Subcutaneous abdominal adipose tissue (tissue), 5 donors: ENCODE measurements at regions not wholly inside any gene's neighbourhood (a gene's known extent, or its start where the extent isn't known, plus 50 kb on each side); places are given as distances from the start of the nearest gene placed in this dataset.
"Not testable (repeated sequence)": the region's sequence is repeated elsewhere in the genome, so short reads cannot be mapped to it uniquely, and the experiment has no call there.

ENCODE experiments used
- H3K27ac ChIP-seq: one replicate; pipeline ENCODE4 v1.7.0; 2013; ENCODE audit warnings: low read depth, mild to moderate bottlenecking, inconsistent platforms, low read length, moderate library complexity
- H3K27me3 ChIP-seq, 5 donors: one replicate each; pipeline ENCODE4 v1.7.0; 2013; ENCODE audit warnings: low read length in 5 of 5, inconsistent platforms in 1 of 5; ENCODE audit not compliant: control insufficient read depth in 5 of 5, insufficient read depth in 4 of 5
- H3K36me3 ChIP-seq, 5 donors: one replicate each; pipeline ENCODE4 v1.7.0; 2013; ENCODE audit warnings: low read length in 5 of 5; ENCODE audit not compliant: control insufficient read depth in 5 of 5, insufficient read depth in 5 of 5
- H3K4me1 ChIP-seq, 5 donors: one replicate each; pipeline ENCODE4 v1.7.0; 2013; ENCODE audit warnings: low read length in 5 of 5, mild to moderate bottlenecking in 3 of 5, moderate library complexity in 1 of 5; ENCODE audit not compliant: control insufficient read depth in 5 of 5, insufficient read depth in 5 of 5
- H3K4me3 ChIP-seq, 5 donors: one replicate each; pipeline ENCODE4 v1.7.0; 2013; ENCODE audit warnings: low read length in 5 of 5, low read depth in 1 of 5
- H3K9ac ChIP-seq, 5 donors: one replicate each; pipeline ENCODE4 v1.7.0; 2013; ENCODE audit warnings: low read length in 5 of 5, mild to moderate bottlenecking in 4 of 5, moderate library complexity in 3 of 5
- H3K9me3 ChIP-seq, 5 donors: one replicate each; pipeline ENCODE4 v1.7.0; 2013; ENCODE audit warnings: low read length in 5 of 5; ENCODE audit not compliant: control insufficient read depth in 5 of 5
- donor health status: healthy.
- donor health status: healthy.
- donor health status: healthy.
- donor health status: healthy.
- donor health status: healthy.

- peaks cover 0 to 5% (median 3%) of the 10 kb centered on the region in 5 donors for H3K9me3 ChIP-seq
- no peak overlapping the region for H3K27ac ChIP-seq
- H3K4me1 ChIP-seq: no peaks in the 10 kb centered on the region
- H3K9ac ChIP-seq: no peak overlapping the region
- H3K4me3 ChIP-seq: no peak overlapping the region
- no peaks in the 10 kb centered on the region for H3K36me3 ChIP-seq
- peaks cover 0 to 3% (median 0%) of the 10 kb centered on the region in 5 donors for H3K27me3 ChIP-seq
Observed at GRCh38 chr2:234556848-234557573, 60.1 kb upstream of the ARL4C start.

- peaks cover 0 to 5% (median under 1%) of the 10 kb centered on the region in 5 donors for H3K9me3 ChIP-seq
- H3K36me3 ChIP-seq: no peaks in the 10 kb centered on the region
- no peak overlapping the region for H3K27ac ChIP-seq
- H3K27me3 ChIP-seq: peaks cover 0 to 2% (median 0%) of the 10 kb centered on the region in 5 donors
- no peaks in the 10 kb centered on the region for H3K4me1 ChIP-seq
- H3K9ac ChIP-seq: no peak overlapping the region
- no peak overlapping the region for H3K4me3 ChIP-seq
Observed at GRCh38 chr2:234555616-234556249, 58.9 kb upstream of the ARL4C start.

GRCh38 chr2:234555161-234555560 is 58.3 kb upstream of the ARL4C start:
- H3K9me3 ChIP-seq: peaks cover 0 to 5% (median 0%) of the 10 kb centered on the region in 5 donors
- H3K4me3 ChIP-seq: no peak overlapping the region
- H3K27ac ChIP-seq: no peak overlapping the region
- no peaks in the 10 kb centered on the region for H3K4me1 ChIP-seq
- no peak overlapping the region for H3K9ac ChIP-seq
- H3K36me3 ChIP-seq: no peaks in the 10 kb centered on the region
- peaks cover 0 to 1% (median 0%) of the 10 kb centered on the region in 5 donors for H3K27me3 ChIP-seq

DNA sequence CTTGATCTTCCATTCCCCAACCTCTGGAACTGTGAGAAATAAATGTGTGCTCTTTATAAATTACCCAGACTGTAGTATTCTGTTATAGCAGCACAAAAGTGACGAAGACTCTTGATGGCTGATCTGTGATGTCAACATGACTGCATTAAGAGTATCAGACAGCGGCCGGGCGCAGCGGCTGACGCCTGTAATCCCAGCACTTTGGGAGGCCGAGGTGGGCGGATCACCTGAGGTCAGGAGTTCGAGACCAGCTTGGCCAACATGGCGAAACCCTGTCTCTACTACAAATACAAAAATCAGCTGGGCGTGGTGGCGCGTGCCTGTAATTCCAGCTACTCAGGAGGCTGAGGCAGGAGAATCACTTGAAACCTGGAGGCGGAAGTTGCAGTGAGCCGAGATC is 56.3 kb upstream of the ARL4C start:
- H3K9me3 ChIP-seq, H3K27ac ChIP-seq, H3K4me1 ChIP-seq, H3K36me3 ChIP-seq, H3K9ac ChIP-seq, H3K4me3 ChIP-seq: not testable (repeated sequence)
- H3K27me3 ChIP-seq: peaks cover 0 to 11% (median 6%) of the 10 kb centered on the region in 5 donors

- Histone ChIP-seq H3K4me3 (no peak overlapping the region), H3K9me3 (peaks cover 0 to 5% (median 0%) of the 10 kb centered on the region in 5 donors), H3K27me3 (peaks cover 4 to 27% (median 13%) of the 10 kb centered on the region in 5 donors), H3K9ac (no peak overlapping the region), H3K4me1 (no peaks in the 10 kb centered on the region), H3K27ac (no peak overlapping the region), H3K36me3 (no peaks in the 10 kb centered on the region)
Observed at GRCh38 chr2:234550511-234551107, 53.7 kb upstream of the ARL4C start.

- H3K27me3 ChIP-seq: peaks cover 4 to 27% (median 13%) of the 10 kb centered on the region in 5 donors
Observed at GRCh38 chr2:234550056-234550455, 53.2 kb upstream of the ARL4C start.

DNA sequence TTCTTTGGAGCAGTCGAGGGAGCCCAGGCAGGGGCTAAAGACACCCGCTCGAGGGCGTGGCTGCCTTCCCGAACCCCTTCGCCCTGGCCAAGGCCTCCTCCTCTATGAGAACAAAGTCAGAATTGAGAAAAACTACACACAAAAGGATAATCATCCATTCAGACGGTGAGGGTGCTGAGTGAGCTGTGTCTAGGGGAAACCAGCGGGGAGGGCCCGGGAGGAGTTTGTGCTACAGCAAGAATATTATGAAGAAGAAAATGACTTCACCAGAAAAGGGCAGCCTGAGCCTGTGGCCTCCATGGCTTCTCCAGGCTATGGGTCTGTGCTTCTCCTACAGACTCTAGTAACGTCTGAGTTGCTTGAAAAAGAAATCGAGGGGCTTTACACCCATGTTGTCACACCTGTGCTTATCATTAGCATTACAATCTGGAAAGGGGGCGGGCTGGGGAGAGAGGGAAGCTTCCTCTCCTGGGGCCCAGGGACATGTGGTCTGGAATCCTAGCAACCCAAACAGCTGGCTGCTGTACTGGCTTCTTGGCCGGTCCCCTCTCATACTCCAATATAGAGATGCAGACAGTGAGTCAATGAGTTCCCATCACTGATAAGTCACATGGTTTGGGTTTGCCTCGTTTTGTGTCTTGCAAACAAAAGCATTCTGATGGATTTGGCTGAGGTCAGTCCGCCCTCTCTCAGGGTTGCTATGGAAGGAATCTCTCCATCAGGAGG is 52.0 kb upstream of the ARL4C start:
- Histone ChIP-seq H3K36me3 (no peaks in the 10 kb centered on the region), H3K27ac (no peak overlapping the region), H3K9me3 (no peaks in the 10 kb centered on the region), H3K9ac (no peak overlapping the region), H3K27me3 (peaks cover 4 to 27% (median 13%) of the 10 kb centered on the region in 5 donors), H3K4me3 (no peak overlapping the region), H3K4me1 (peaks cover 0 to 4% (median 0%) of the 10 kb centered on the region in 5 donors)

More at GRCh38 chr2:234550056-234550455, 53.2 kb upstream of the ARL4C start:
- H3K36me3 ChIP-seq: no peaks in the 10 kb centered on the region
- no peak overlapping the region for H3K4me3 ChIP-seq
- H3K27ac ChIP-seq: no peak overlapping the region
- H3K4me1 ChIP-seq: peaks cover 0 to 3% (median 0%) of the 10 kb centered on the region in 5 donors
- peaks cover 0 to under 1% (median 0%) of the 10 kb centered on the region in 5 donors for H3K9me3 ChIP-seq
- no peak overlapping the region for H3K9ac ChIP-seq

- no peak overlapping the region for H3K9ac ChIP-seq
- no peak overlapping the region for H3K4me3 ChIP-seq
- H3K9me3 ChIP-seq: no peaks in the 10 kb centered on the region
- peaks cover 4 to 27% (median 14%) of the 10 kb centered on the region in 5 donors for H3K27me3 ChIP-seq
- H3K27ac ChIP-seq: no peak overlapping the region
- H3K36me3 ChIP-seq: no peaks in the 10 kb centered on the region
- peaks cover 0 to 4% (median 0%) of the 10 kb centered on the region in 5 donors for H3K4me1 ChIP-seq
Observed at GRCh38 chr2:234546770-234547169, 49.9 kb upstream of the ARL4C start.
